ENCODE measurements at regions not wholly inside any gene's neighbourhood (a gene's known extent, or its start where the extent isn't known, plus 50 kb on each side); places are given as distances from the start of the nearest gene placed in this dataset.

- no peak for TF ChIP-seq CTCF (conservative IDR thresholded peaks at IDR 0.05)
- no peak overlapping the region for H3K27ac ChIP-seq
Observed at GRCh38 chr4:84379917-84380641, 119.0 kb downstream of the NKX6-1 start.

GRCh38 chr4:84378983-84379382 lies 120.1 kb downstream of the NKX6-1 start:
- TF ChIP-seq CTCF (conservative IDR thresholded peaks at IDR 0.05): no peak
- no peak overlapping the region for H3K27ac ChIP-seq

DNA sequence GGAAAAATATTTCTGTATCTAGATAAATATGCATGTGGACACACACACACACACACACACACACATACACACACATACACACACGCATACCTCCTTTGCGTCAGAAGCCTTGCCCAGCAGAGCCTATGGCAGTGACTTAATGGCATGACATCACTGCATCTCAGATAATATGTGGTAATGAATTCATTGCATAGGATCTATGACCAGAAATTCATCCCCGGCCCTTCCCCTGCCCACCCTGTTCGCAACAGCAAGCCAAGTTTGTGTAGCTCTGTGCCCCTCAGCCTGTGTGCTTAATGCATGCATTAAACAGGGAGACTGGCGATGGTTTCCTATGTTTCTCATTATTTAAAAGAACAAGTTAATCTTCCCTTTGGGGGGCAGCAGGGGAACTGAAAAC lies 120.7 kb downstream of the NKX6-1 start:
- no peak overlapping the region for H3K27ac ChIP-seq
- no peak for TF ChIP-seq CTCF (conservative IDR thresholded peaks at IDR 0.05)

GRCh38 chr4:84366907-84367306 lies 132.2 kb downstream of the NKX6-1 start:
- no peak overlapping the region for H3K27ac ChIP-seq
- TF ChIP-seq CTCF (conservative IDR thresholded peaks at IDR 0.05): no peak

DNA sequence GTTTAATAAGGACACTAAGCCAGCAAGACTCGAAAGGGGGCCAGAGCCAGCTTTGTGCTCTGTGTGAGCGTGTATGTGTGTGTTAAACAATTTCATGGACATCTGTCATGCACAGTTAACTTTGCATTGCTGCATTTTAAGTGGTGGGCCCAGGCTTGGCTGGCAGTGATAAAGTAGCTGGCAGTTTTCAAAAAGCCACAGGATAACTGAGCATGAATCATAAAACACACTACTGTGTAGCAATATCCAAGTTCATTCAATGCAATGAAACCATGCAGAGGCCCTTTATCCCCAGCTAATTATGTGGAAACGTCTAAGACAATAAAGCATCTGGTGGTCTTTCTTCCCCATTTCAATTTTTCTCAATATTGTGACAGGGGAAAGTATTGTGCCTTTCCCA lies 132.9 kb downstream of the NKX6-1 start:
- TF ChIP-seq CTCF (conservative IDR thresholded peaks at IDR 0.05): no peak
- no peak overlapping the region for H3K27ac ChIP-seq

DNA sequence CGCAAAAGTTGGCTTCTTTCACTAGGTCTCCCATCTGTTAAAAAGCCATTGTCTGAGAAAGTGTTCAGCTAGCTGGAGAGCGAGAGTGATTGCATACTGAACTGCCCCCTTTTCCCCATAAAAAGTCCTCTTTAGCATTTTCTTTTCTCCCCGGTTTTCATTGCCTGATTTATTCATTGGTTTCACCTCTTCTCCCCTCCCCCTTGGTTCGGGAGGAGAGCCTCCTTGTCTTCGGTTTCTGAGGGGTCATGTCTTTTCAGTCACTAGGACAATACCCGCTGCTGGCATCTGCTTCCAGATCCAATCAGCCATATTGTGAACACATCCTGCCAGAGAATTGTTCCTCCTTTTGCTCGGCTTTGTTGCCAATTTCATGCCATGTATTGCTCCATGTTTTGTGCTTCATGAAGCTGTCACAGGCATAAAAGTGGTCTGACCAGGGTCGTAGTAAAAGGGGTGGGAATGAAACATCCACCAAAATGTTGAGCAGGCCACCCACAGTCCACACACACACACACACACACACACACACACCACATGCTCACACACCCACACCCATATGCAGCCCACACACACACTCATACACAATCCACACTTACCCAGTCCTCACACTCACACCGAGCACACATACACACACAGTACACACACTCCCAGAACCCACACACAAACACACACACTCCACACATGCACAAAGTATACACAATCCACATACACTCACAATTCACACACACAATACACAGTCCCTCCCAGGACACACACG lies 136.0 kb downstream of the NKX6-1 start:
- TF ChIP-seq CTCF (conservative IDR thresholded peaks at IDR 0.05): no peak
- H3K27ac ChIP-seq: no peak overlapping the region

DNA sequence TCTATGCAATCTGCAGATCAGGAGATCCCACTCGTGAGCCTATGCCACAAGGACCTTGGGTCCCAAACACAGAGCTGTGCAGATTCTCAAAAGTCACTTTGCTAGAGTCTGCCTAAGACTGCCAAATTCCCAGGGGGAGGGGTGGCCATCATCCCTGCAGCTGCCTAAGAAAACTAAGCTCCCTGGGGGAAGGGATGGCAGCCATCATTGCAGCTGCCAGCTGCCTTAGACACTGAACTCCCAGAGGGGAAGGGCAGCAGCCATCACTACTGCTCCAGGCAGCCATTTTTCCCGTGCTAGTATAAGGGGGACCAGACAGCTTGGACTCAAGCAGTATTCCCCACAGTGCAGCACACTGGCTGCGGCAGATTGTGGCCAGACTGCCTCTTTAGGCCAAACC lies 156.9 kb downstream of the NKX6-1 start:
- H3K27ac ChIP-seq: no peak overlapping the region
- TF ChIP-seq CTCF (conservative IDR thresholded peaks at IDR 0.05): no peak
